ENCODE measurements at regions not wholly inside any gene's neighbourhood (a gene's known extent, or its start where the extent isn't known, plus 50 kb on each side); places are given as distances from the start of the nearest gene placed in this dataset.

- TF ChIP-seq, protein P1, sequence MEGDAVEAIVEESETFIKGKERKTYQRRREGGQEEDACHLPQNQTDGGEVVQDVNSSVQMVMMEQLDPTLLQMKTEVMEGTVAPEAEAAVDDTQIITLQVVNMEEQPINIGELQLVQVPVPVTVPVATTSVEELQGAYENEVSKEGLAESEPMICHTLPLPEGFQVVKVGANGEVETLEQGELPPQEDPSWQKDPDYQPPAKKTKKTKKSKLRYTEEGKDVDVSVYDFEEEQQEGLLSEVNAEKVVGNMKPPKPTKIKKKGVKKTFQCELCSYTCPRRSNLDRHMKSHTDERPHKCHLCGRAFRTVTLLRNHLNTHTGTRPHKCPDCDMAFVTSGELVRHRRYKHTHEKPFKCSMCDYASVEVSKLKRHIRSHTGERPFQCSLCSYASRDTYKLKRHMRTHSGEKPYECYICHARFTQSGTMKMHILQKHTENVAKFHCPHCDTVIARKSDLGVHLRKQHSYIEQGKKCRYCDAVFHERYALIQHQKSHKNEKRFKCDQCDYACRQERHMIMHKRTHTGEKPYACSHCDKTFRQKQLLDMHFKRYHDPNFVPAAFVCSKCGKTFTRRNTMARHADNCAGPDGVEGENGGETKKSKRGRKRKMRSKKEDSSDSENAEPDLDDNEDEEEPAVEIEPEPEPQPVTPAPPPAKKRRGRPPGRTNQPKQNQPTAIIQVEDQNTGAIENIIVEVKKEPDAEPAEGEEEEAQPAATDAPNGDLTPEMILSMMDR (IDR thresholded peaks at IDR 0.05): no peak
- TF ChIP-seq ZFX (IDR thresholded peaks at IDR 0.05; ENCODE audit: borderline replicate concordance): no peak
Measured at GRCh38 chr4:74649193-74649592, 145.1 kb downstream of the BTC start.
